Peyer's patch (tissue), 4 donors: ENCODE measurements at regions not wholly inside any gene's neighbourhood (a gene's known extent, or its start where the extent isn't known, plus 50 kb on each side); places are given as distances from the start of the nearest gene placed in this dataset.

Experiments used
- CTCF ChIP-seq, 6 experiments: fragments of 450-650 bp in 4 of 6; fragments of 200-600 bp in 2 of 6; sonication (generic) in 1 of 6; IDR thresholded peaks; one replicate each; pipeline ENCODE4 v1.5.1; 2017 to 2019; ENCODE audit warnings: antibody characterized with exemption in 6 of 6, mild to moderate bottlenecking in 3 of 6, moderate library complexity in 1 of 6
- POLR2A ChIP-seq, 2 donors: fragments of 450-650 bp; IDR thresholded peaks; one replicate each; pipeline ENCODE4 v1.5.1; 2017; ENCODE audit warnings: antibody characterized with exemption in 2 of 2, mild to moderate bottlenecking in 2 of 2, moderate library complexity in 2 of 2

GRCh38 chr16:87219287-87219909 lies 97.8 kb downstream of the C16orf95 start:
- TF ChIP-seq CTCF (IDR thresholded peaks at IDR 0.05) (no peak), POLR2A (IDR thresholded peaks at IDR 0.05) (no peak)
